Panc1 (cell line): ENCODE measurements at regions not wholly inside any gene's neighbourhood (a gene's known extent, or its start where the extent isn't known, plus 50 kb on each side); places are given as distances from the start of the nearest gene placed in this dataset.

Experiments used
- ATAC-seq: fragments of 200-7000 bp; cut with Tn5 transposase; 2 replicates; pipeline ENCODE4 v1.9.1; 2020; ENCODE audit warnings: mild to moderate bottlenecking, moderate library complexity
- BruUV-seq: library from RNA; stranded (reverse); fragments of 400-500 nt; replicated peaks from 2 replicates; lab custom pipeline; 2021; lab: Mats Ljungman, UMichigan
- CTCF ChIA-PET: fragments of 300-600 bp; sonication (Branson Sonifier 250); formaldehyde crosslinking; loops from one replicate; lab custom pipeline; 2022; ENCODE audit warnings: antibody characterized with exemption; lab: Charles Lee
- POLR2A ChIA-PET: fragments of 300-600 bp; sonication (Branson Sonifier 250); formaldehyde crosslinking; loops from one replicate; lab custom pipeline; 2022; ENCODE audit warnings: antibody characterized with exemption; lab: Charles Lee
- DNase-seq: peaks from one replicate; pipeline ENCODE4 v3.0.0-alpha.2; 2010; ENCODE audit warnings: low read depth, low spot score
- H3K27ac ChIP-seq: 2 replicates; pipeline ENCODE4 v1.5.1; 2011; ENCODE audit warnings: mild to moderate bottlenecking, low read length, inconsistent platforms
- H3K27me3 ChIP-seq: fragments of 200-500 bp; sonication (Bioruptor generic); 2 replicates; pipeline ENCODE4 v1.6.0; 2014; ENCODE audit warnings: low read length, inconsistent platforms; ENCODE audit not compliant: control insufficient read depth, insufficient read depth
- H3K36me3 ChIP-seq: fragments of 200-500 bp; sonication (Bioruptor generic); 2 replicates; pipeline ENCODE4 v1.5.1; 2014; ENCODE audit warnings: inconsistent platforms, mild to moderate bottlenecking, low read length, moderate library complexity; ENCODE audit not compliant: control insufficient read depth, insufficient read depth
- H3K4me1 ChIP-seq: 2 replicates; pipeline ENCODE4 v1.5.1; 2011; ENCODE audit warnings: inconsistent platforms, mild to moderate bottlenecking, low read length, moderate library complexity; ENCODE audit not compliant: control insufficient read depth, insufficient read depth
- H3K4me3 ChIP-seq, 2 experiments: 2 replicates each; pipeline ENCODE4 v1.5.1; 2011 to 2012; ENCODE audit warnings: low read depth in 2 of 2, low read length in 2 of 2, mild to moderate bottlenecking in 2 of 2, inconsistent platforms in 1 of 2, moderate library complexity in 1 of 2
- H3K9me3 ChIP-seq: fragments of 200-500 bp; sonication (Bioruptor generic); 2 replicates; pipeline ENCODE4 v1.5.1; 2014; ENCODE audit warnings: low read depth, mild to moderate bottlenecking, inconsistent platforms, low read length, moderate library complexity; ENCODE audit not compliant: control insufficient read depth, insufficient read depth
- POLR2AphosphoS5 ChIP-seq: IDR thresholded peaks from 2 replicates; pipeline ENCODE4 v1.6.1; 2012; ENCODE audit warnings: mild to moderate bottlenecking, low read depth, low read length, moderate library complexity
- REST ChIP-seq, 2 experiments: IDR thresholded peaks; 2 replicates each; pipeline ENCODE4 v1.6.1; 2011 to 2012; ENCODE audit warnings: low read depth in 2 of 2, control low read depth in 1 of 2, low read length in 1 of 2, mild to moderate bottlenecking in 1 of 2, moderate library complexity in 1 of 2; ENCODE audit not compliant: insufficient read depth in 1 of 2
- SIN3A ChIP-seq: IDR thresholded peaks from 2 replicates; pipeline ENCODE4 v1.6.1; 2012; ENCODE audit warnings: low read depth, mild to moderate bottlenecking, low read length, moderate library complexity, borderline replicate concordance; ENCODE audit not compliant: insufficient read depth
- TCF7L2 ChIP-seq: IDR thresholded peaks from 2 replicates; pipeline ENCODE4 v1.6.1; 2011; ENCODE audit warnings: mild to moderate bottlenecking, low read depth, low read length, inconsistent platforms
- in situ Hi-C: cut with HindIII; loops from 2 replicates; pipeline ENCODE4 v1.10.0; 2016; ENCODE audit warnings: low sequenced_read_pairs, low pct_unique_long_range_greater_than_20kb
- intact Hi-C: fragments of 100-400 bp; cut with micrococcal nuclease; formaldehyde crosslinking; loops from one replicate; pipeline ENCODE4 v1.10.0; 2022; ENCODE audit not compliant: unreplicated experiment
- TF ChIP-seq, protein P1 (sequence below): fragments of 450-650 bp; IDR thresholded peaks from 2 replicates; pipeline ENCODE4 v1.5.1; 2017; ENCODE audit warnings: mild to moderate bottlenecking

GRCh38 chr6:27568226-27568897 is 95.5 kb upstream of the ZNF184 start:
- CTCF ChIA-PET, result no interaction called here
- no peak overlapping the region for H3K4me3 ChIP-seq
- H3K27me3 ChIP-seq, result no peaks in the 10 kb centered on the region; the same call in 1 of the 2 replicates
- H3K36me3 ChIP-seq, result no peaks in the 10 kb centered on the region
- intact Hi-C loops (no loop called here), in situ Hi-C loops (no loop called here)
- no TSS peak for BruUV-seq
- POLR2A ChIA-PET, result no interaction called here
- TF ChIP-seq, protein P1, sequence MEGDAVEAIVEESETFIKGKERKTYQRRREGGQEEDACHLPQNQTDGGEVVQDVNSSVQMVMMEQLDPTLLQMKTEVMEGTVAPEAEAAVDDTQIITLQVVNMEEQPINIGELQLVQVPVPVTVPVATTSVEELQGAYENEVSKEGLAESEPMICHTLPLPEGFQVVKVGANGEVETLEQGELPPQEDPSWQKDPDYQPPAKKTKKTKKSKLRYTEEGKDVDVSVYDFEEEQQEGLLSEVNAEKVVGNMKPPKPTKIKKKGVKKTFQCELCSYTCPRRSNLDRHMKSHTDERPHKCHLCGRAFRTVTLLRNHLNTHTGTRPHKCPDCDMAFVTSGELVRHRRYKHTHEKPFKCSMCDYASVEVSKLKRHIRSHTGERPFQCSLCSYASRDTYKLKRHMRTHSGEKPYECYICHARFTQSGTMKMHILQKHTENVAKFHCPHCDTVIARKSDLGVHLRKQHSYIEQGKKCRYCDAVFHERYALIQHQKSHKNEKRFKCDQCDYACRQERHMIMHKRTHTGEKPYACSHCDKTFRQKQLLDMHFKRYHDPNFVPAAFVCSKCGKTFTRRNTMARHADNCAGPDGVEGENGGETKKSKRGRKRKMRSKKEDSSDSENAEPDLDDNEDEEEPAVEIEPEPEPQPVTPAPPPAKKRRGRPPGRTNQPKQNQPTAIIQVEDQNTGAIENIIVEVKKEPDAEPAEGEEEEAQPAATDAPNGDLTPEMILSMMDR, result no peak
- TF ChIP-seq TCF7L2 (no peak), POLR2AphosphoS5 (no peak), REST (IDR thresholded peaks at IDR 0.05; ENCODE audit: insufficient read depth in 1 of 2, low read depth in 2 of 2, low read length in 1 of 2) (no peak), SIN3A (no peak)
- ATAC-seq (no peak), DNase-seq (no peak)
- peaks cover 2% of the 10 kb centered on the region; the same call in 1 of the 2 replicates for H3K4me1 ChIP-seq
- no peak overlapping the region for H3K27ac ChIP-seq
- H3K9me3 ChIP-seq, result no peaks in the 10 kb centered on the region

DNA sequence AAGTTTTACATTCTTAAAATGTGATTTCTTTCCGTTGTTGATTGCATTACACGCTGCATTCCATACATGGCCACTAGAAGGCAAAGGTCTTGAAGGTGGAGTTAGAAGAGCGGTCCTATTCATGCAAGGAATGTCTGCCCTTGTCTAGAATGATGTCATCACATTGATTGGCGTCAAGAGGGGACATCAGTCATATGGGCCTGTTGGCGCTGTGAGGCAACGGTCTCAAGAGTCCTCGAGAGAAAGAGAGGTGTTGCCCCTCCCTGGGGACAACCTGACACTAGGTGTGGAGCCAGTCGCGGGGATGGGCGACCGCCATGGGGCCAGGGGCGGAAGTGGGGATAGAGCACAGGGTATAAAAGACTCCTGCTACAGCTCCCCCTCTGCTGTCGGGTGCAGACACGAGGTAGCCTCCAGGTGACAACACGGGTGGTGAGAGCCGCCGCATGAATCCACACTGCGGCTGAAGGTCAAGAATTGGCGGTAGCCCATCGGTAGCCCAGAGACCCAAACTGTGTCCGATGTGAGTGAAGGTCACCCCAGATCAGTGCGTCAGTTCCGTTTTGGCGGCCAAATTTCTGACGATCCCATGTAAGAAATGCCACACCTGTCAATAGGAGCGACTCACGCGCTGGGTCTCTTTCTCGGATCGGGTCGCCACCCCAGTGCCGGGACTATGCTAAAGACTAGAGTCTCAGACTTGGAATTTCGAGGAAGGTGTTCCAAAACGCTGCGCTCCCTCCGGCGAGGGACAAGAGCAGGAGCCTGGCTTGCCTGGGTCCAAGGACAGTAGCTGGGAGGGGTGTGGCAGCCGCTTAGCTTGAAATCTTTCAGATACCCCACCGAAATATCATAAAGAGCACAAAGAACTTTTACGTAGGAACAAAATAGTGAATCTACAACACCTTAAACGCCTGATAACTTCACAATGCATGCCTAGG is 93.2 kb upstream of the ZNF184 start:
- in situ Hi-C loops, result no loop called here
- H3K4me3 ChIP-seq, result no peak overlapping the region
- no peak overlapping the region for H3K27ac ChIP-seq

More for the DNA sequence above, 93.2 kb upstream of the ZNF184 start:
- no peaks in the 10 kb centered on the region; the same call in 1 of the 2 replicates for H3K27me3 ChIP-seq
- H3K4me1 ChIP-seq, result peaks cover 6% of the 10 kb centered on the region; the same call in 1 of the 2 replicates
- H3K36me3 ChIP-seq, result no peaks in the 10 kb centered on the region
- POLR2A ChIA-PET, result no interaction called here
- intact Hi-C loops, result no loop called here
- TF ChIP-seq REST (IDR thresholded peaks at IDR 0.05; ENCODE audit: insufficient read depth in 1 of 2, low read depth in 2 of 2, low read length in 1 of 2) (no peak), POLR2AphosphoS5 (no peak), SIN3A (no peak), TCF7L2 (no peak)
- TF ChIP-seq, protein P1, result no peak; the same call in 1 of the 2 replicates
- DNase-seq (no peak), ATAC-seq (no peak)
- no peaks in the 10 kb centered on the region for H3K9me3 ChIP-seq
- no TSS peak for BruUV-seq
- CTCF ChIA-PET, result no interaction called here
